ENCODE measurements at regions not wholly inside any gene's neighbourhood (a gene's known extent, or its start where the extent isn't known, plus 50 kb on each side); places are given as distances from the start of the nearest gene placed in this dataset.

GRCh38 chr5:54887663-54888062 lies 97.7 kb downstream of the ESM1 start:
- intact Hi-C loops (cut with micrococcal nuclease) = no loop called here
- peaks cover 13% of the 10 kb centered on the region for H3K4me1 Mint-ChIP-seq
- H3K27me3 Mint-ChIP-seq (ENCODE audit: low read depth in 3 of 3) = peaks cover 25 to 32% (median 30%) of the 10 kb centered on the region in 3 donors

DNA sequence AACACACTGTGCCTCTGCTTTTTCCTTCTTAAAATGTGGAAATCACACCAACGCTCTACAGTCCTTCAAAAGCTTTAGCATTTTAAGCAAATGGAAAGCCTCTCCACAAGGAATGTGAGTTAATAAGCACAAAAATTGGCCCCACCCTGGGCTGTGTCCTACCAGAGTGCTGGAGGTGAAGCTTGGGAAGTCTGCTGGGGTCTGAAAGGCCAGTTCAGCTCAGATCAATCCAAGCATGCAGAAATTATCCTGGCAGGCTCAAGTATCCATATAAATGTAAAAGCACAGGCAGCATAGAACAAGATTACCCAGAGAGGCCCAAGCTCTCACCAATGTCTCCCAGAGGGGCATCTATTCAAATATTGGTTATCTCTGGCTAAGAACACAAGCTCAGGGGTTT lies 98.5 kb downstream of the ESM1 start:
- Histone ChIP-seq H3K9ac (ENCODE audit: insufficient read depth, low read length, poor library complexity, severe bottlenecking) (no peak overlapping the region), H3K27ac (ENCODE audit: low read depth in 1 of 2, low read length in 2 of 2) (no peak overlapping the region), H4K20me1 (ENCODE audit: insufficient read depth, low read length) (no peaks in the 10 kb centered on the region), H3K4me3 (replicated peaks in 1 of 3; ENCODE audit: low read depth in 2 of 3, low read length in 3 of 3) (no peak overlapping the region), H3K79me2 (ENCODE audit: insufficient read depth, low read length) (no peaks in the 10 kb centered on the region), H3K27me3 (ENCODE audit: control insufficient read depth in 2 of 2, insufficient read depth in 2 of 2, low read length in 2 of 2) (peaks cover 40 to 44% of the 10 kb centered on the region in 2 donors), H2AFZ (ENCODE audit: insufficient read depth, low read depth, low read length, poor library complexity, severe bottlenecking) (no peak overlapping the region), H3K36me3 (replicated peaks in 1 of 2; ENCODE audit: control insufficient read depth in 1 of 2, insufficient read depth in 2 of 2, low read length in 2 of 2) (no peaks in the 10 kb centered on the region), H3K9me3 (replicated peaks in 1 of 2; ENCODE audit: control insufficient read depth in 1 of 2, insufficient read depth in 1 of 2, low read length in 2 of 2) (no peaks in the 10 kb centered on the region), H3K4me2 (replicated peaks; ENCODE audit: extremely low read depth, low read length, poor library complexity, severe bottlenecking) (no peak overlapping the region), H3K4me1 (ENCODE audit: control insufficient read depth in 1 of 2, insufficient read depth in 2 of 2, low read length in 2 of 2) (peaks cover 6 to 14% of the 10 kb centered on the region in 2 donors)
- no peak overlapping the region for H3K4me3 Mint-ChIP-seq
- 80% methylated on average over 1 of the region's 1 CpG for WGBS (ENCODE audit: insufficient coverage)
- no peak overlapping the region for H3K27ac Mint-ChIP-seq
- peaks cover 26 to 40% (median 35%) of the 10 kb centered on the region in 3 donors for H3K27me3 Mint-ChIP-seq (ENCODE audit: low read depth in 3 of 3)
- intact Hi-C loops (cut with micrococcal nuclease) = no loop called here
- H3K9me3 Mint-ChIP-seq = peaks cover 0 to 10% (median 6%) of the 10 kb centered on the region in 7 donors
- no peak for DNase-seq
- no peak for TF ChIP-seq CTCF (IDR thresholded peaks at IDR 0.05)
- H3K36me3 Mint-ChIP-seq = peaks cover 4 to 10% of the 10 kb centered on the region in 2 donors
- peaks cover 14% of the 10 kb centered on the region for H3K4me1 Mint-ChIP-seq

More at GRCh38 chr5:54887663-54888062, 97.7 kb downstream of the ESM1 start:
- no peak overlapping the region for H3K4me3 Mint-ChIP-seq
- H3K4me1 ChIP-seq (ENCODE audit: control insufficient read depth in 1 of 2, insufficient read depth in 2 of 2, low read length in 2 of 2) = peaks cover 6 to 14% of the 10 kb centered on the region in 2 donors
- no peak overlapping the region for H3K27ac Mint-ChIP-seq
- H3K9me3 Mint-ChIP-seq = peaks cover 0 to 10% (median 6%) of the 10 kb centered on the region in 7 donors
- no peak overlapping the region for H2AFZ ChIP-seq (ENCODE audit: insufficient read depth, low read depth, low read length, poor library complexity, severe bottlenecking)
- no peak overlapping the region for H3K27ac ChIP-seq (ENCODE audit: low read depth in 1 of 2, low read length in 2 of 2)
- peaks cover 33 to 36% of the 10 kb centered on the region in 2 donors for H3K27me3 ChIP-seq (ENCODE audit: control insufficient read depth in 2 of 2, insufficient read depth in 2 of 2, low read length in 2 of 2)
- H3K4me2 ChIP-seq (replicated peaks; ENCODE audit: extremely low read depth, low read length, poor library complexity, severe bottlenecking) = no peak overlapping the region
- H3K4me3 ChIP-seq (replicated peaks in 1 of 3; ENCODE audit: low read depth in 2 of 3, low read length in 3 of 3) = no peak overlapping the region
- H3K9me3 ChIP-seq (replicated peaks in 1 of 2; ENCODE audit: control insufficient read depth in 1 of 2, insufficient read depth in 1 of 2, low read length in 2 of 2) = no peaks in the 10 kb centered on the region
- H3K36me3 ChIP-seq (replicated peaks in 1 of 2; ENCODE audit: control insufficient read depth in 1 of 2, insufficient read depth in 2 of 2, low read length in 2 of 2) = no peaks in the 10 kb centered on the region
- DNase-seq = no peak
- no peak for TF ChIP-seq CTCF (IDR thresholded peaks at IDR 0.05)
- H3K9ac ChIP-seq (ENCODE audit: insufficient read depth, low read length, poor library complexity, severe bottlenecking) = no peak overlapping the region
- peaks cover 4 to 10% of the 10 kb centered on the region in 2 donors for H3K36me3 Mint-ChIP-seq
- WGBS (ENCODE audit: insufficient coverage) = no CpG with 5 or more reads among the region's 1 CpG
- no peaks in the 10 kb centered on the region for H3K79me2 ChIP-seq (ENCODE audit: insufficient read depth, low read length)
- H4K20me1 ChIP-seq (ENCODE audit: insufficient read depth, low read length) = no peaks in the 10 kb centered on the region
